HepG2 (cell line): ENCODE measurements at regions not wholly inside any gene's neighbourhood (a gene's known extent, or its start where the extent isn't known, plus 50 kb on each side); places are given as distances from the start of the nearest gene placed in this dataset.

ENCODE experiments used
- ATAC-seq: fragments of 200-7000 bp; cut with Tn5 transposase; 3 replicates; pipeline ENCODE4 v1.9.1; 2020; ENCODE audit warnings: mild to moderate bottlenecking, moderate library complexity
- BruUV-seq: library from RNA; stranded (reverse); fragments of 400-500 nt; replicated peaks from 2 replicates; lab custom pipeline; 2021; lab: Mats Ljungman, UMichigan
- CTCF ChIA-PET: fragments of 300-600 bp; formaldehyde crosslinking; extraction: SDS; loops from one replicate; lab custom pipeline; 2021; ENCODE audit warnings: low total read pairs, inconsistent platforms, low intra/inter-chr PET ratio; lab: Yijun Ruan, JAX
- POLR2A ChIA-PET: fragments of 350-600 bp; sonication (Branson Sonifier 250); formaldehyde crosslinking; loops from one replicate; lab custom pipeline; 2020; ENCODE audit warnings: antibody characterized with exemption, inconsistent platforms; lab: Yijun Ruan, JAX
- DNase-seq: peaks from one replicate; pipeline ENCODE4 v3.0.0-alpha.2; 2015; ENCODE audit warnings: low spot score
- FAIRE-seq: peaks from 3 replicates; lab custom pipeline; 2011; peaks lifted over from hg19 to GRCh38; lab: Jason Lieb, UNC
- H2AFZ ChIP-seq: one replicate; pipeline ENCODE4 v1.6.1; 2011; ENCODE audit warnings: low read length, inconsistent platforms
- H3K27ac ChIP-seq: fragments of 300-600 bp; 3 replicates; pipeline ENCODE4 v1.8.0; 2011; ENCODE audit warnings: mixed run types, mild to moderate bottlenecking, mixed read lengths, low read length, inconsistent platforms; ENCODE audit not compliant: insufficient read depth; ENCODE audit errors: extremely low read length
- H3K27me3 ChIP-seq, 2 experiments: fragments of 200-600 bp in 1 of 2; 2 replicates in 1 of 2; 3 replicates in 1 of 2; pipeline versions ENCODE4 v1.6.0 to v1.8.0; 2011; ENCODE audit warnings: low read length in 2 of 2, mild to moderate bottlenecking in 2 of 2, moderate library complexity in 2 of 2, inconsistent platforms in 1 of 2; ENCODE audit not compliant: insufficient read depth in 2 of 2, control insufficient read depth in 1 of 2
- H3K36me3 ChIP-seq, 2 experiments: fragments of 200-600 bp in 1 of 2; replicated peaks in 1 of 2; 2 replicates in 1 of 2; 3 replicates in 1 of 2; pipeline versions ENCODE4 v1.5.1 to v1.8.0; 2011; ENCODE audit warnings: low read length in 2 of 2, inconsistent platforms in 1 of 2; ENCODE audit not compliant: insufficient read depth in 2 of 2, control insufficient read depth in 1 of 2
- H3K4me1 ChIP-seq: 2 replicates; pipeline ENCODE4 v1.5.1; 2012; ENCODE audit warnings: low read length, inconsistent platforms; ENCODE audit not compliant: insufficient read depth
- H3K4me2 ChIP-seq: 2 replicates; pipeline ENCODE4 v1.6.0; 2011; ENCODE audit warnings: low read depth, low read length, inconsistent platforms
- H3K4me3 ChIP-seq, 3 experiments: fragments of 200-600 bp in 1 of 3; sonication (generic), shearing (Covaris generic) in 1 of 3; replicated peaks in 1 of 3; 2 replicates each; pipeline ENCODE4 v1.5.1; 2011 to 2016; ENCODE audit warnings: low read length in 3 of 3, inconsistent platforms in 2 of 3, low read depth in 2 of 3, mild to moderate bottlenecking in 2 of 3, control low read depth in 1 of 3, mixed read lengths in 1 of 3; ENCODE audit not compliant: insufficient read depth in 1 of 3
- H3K79me2 ChIP-seq: one replicate; pipeline ENCODE4 v1.6.1; 2011; ENCODE audit warnings: low read length, inconsistent platforms; ENCODE audit not compliant: insufficient read depth
- H3K9ac ChIP-seq: 2 replicates; pipeline ENCODE4 v1.6.0; 2011; ENCODE audit warnings: mild to moderate bottlenecking, low read depth, low read length, inconsistent platforms; ENCODE audit not compliant: insufficient read depth
- H3K9me3 ChIP-seq: 2 replicates; pipeline ENCODE4 v1.5.1; 2012; ENCODE audit warnings: mild to moderate bottlenecking, low read length
- H4K20me1 ChIP-seq: 2 replicates; pipeline ENCODE4 v1.6.0; 2011; ENCODE audit warnings: inconsistent platforms, mild to moderate bottlenecking, low read length, moderate library complexity; ENCODE audit not compliant: insufficient read depth
- CBX5 ChIP-seq: sonication (generic); formaldehyde crosslinking; IDR thresholded peaks from 2 replicates; pipeline ENCODE4 v1.4.0; 2020; ENCODE audit warnings: missing genetic modification reagents, borderline replicate concordance
- CEBPB ChIP-seq: IDR thresholded peaks from 2 replicates; pipeline ENCODE4 v1.6.1; 2011; ENCODE audit warnings: low read depth, low read length, improper control_type of control experiment, borderline replicate concordance
- GZF1 ChIP-seq: sonication (generic); formaldehyde crosslinking; IDR thresholded peaks from 2 replicates; pipeline ENCODE4 v1.5.1; 2020; ENCODE audit warnings: mild to moderate bottlenecking, missing genetic modification reagents
- HDAC6 ChIP-seq: fragments of 200-600 bp; sonication (generic); IDR thresholded peaks from 2 replicates; pipeline ENCODE4 v1.7.0; 2017; ENCODE audit warnings: mild to moderate bottlenecking, antibody characterized with exemption, low read length, low read depth
- ZNF850 ChIP-seq: sonication (generic); formaldehyde crosslinking; conservative IDR thresholded peaks from 2 replicates; pipeline ENCODE4 v1.9.0; 2021; ENCODE audit warnings: mild to moderate bottlenecking, missing genetic modification reagents
- ZNF891 ChIP-seq: sonication (generic); formaldehyde crosslinking; IDR thresholded peaks from 2 replicates; pipeline ENCODE4 v1.5.0; 2020; ENCODE audit warnings: mild to moderate bottlenecking, missing genetic modification reagents
- WGBS: methylation state at CpG from one replicate; pipeline ENCODE4 v1.1.6; 2017; ENCODE audit warnings: low lambda C conversion rate; 5-methylcytosine and 5-hydroxymethylcytosine counted together
- in situ Hi-C: cut with HindIII; loops from 2 replicates; pipeline ENCODE4 v1.10.0; 2017; ENCODE audit warnings: low pct_unique_long_range_greater_than_20kb; ENCODE audit not compliant: extremely low pct_ligation_motif_present
- intact Hi-C: fragments of 100-400 bp; cut with micrococcal nuclease; formaldehyde crosslinking; loops from one replicate; pipeline ENCODE4 v1.10.0; 2022; ENCODE audit not compliant: unreplicated experiment
- TF ChIP-seq, protein P1 (sequence below): sonication (generic); formaldehyde crosslinking; IDR thresholded peaks from 2 replicates; pipeline ENCODE4 v1.5.1; 2020; ENCODE audit warnings: mild to moderate bottlenecking, missing genetic modification reagents, moderate library complexity
- TF ChIP-seq, protein P2 (sequence below): fragments of 450-650 bp; IDR thresholded peaks from 2 replicates; pipeline ENCODE4 v1.6.1; 2016
- TF ChIP-seq, protein P3 (sequence below): sonication (generic); formaldehyde crosslinking; IDR thresholded peaks from 2 replicates; pipeline ENCODE4 v1.4.0; 2020; ENCODE audit warnings: mild to moderate bottlenecking, missing genetic modification reagents, borderline replicate concordance

DNA sequence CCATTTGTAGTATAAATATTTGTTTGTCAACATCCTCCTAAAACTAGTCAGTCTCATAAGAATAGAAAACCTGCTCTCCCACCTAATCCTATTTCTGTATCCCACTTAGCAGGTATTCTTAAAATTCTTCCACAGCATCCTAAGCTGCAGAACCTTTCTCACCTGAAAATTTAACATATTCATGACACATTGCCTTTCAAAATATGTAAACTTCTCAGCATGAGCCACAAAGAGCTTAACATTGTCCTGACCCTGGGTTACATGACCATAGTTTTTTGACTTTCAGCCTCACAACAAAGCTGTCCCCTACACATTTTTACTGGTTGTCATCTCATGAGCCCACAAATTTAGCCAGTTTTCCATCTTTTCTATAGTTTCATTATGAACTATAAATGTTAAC, 712.1 kb downstream of the LTN1 start (continued):
- TF ChIP-seq, protein P1, sequence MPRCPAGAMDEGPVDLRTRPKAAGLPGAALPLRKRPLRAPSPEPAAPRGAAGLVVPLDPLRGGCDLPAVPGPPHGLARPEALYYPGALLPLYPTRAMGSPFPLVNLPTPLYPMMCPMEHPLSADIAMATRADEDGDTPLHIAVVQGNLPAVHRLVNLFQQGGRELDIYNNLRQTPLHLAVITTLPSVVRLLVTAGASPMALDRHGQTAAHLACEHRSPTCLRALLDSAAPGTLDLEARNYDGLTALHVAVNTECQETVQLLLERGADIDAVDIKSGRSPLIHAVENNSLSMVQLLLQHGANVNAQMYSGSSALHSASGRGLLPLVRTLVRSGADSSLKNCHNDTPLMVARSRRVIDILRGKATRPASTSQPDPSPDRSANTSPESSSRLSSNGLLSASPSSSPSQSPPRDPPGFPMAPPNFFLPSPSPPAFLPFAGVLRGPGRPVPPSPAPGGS (CRISPR knock-in tag): no peak

DNA sequence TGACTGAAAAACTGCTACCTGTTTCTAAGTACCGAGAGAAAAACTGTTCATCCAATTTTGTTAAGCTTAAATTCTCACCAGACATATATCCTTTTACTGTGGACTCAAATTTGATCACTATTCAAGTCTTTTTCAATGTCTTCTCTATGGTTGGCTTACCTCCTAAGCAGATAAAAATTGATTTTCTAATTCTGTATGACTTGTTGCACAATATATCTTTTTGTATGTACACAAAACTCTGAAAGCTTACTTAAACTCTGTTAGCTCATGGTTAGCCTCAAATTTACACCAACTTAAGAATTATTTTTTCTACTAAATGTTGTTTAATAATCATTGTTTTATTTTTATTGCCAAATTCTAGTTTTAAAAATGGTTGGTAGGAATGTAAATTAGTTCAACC, 715.4 kb downstream of the LTN1 start:
- Histone ChIP-seq H3K4me1 (no peaks in the 10 kb centered on the region), H3K27ac (no peak overlapping the region), H3K79me2 (no peaks in the 10 kb centered on the region), H3K9me3 (peaks cover 67% of the 10 kb centered on the region), H3K36me3 (no peaks in the 10 kb centered on the region), H4K20me1 (no peaks in the 10 kb centered on the region), H3K9ac (no peak overlapping the region), H3K4me3 (no peak overlapping the region), H3K4me2 (no peak overlapping the region), H2AFZ (no peak overlapping the region), H3K27me3 (no peaks in the 10 kb centered on the region)
- peak; percentile 55; the same call in 1 of the 2 replicates for TF ChIP-seq CEBPB
- no peak for TF ChIP-seq CBX5 (CRISPR knock-in tag)
- BruUV-seq: no TSS peak
- ChIA-PET CTCF (no interaction called here), POLR2A (no interaction called here)
- intact Hi-C loops (no loop called here), in situ Hi-C loops (no loop called here)
- DNase-seq (no peak), ATAC-seq (no peak), FAIRE-seq (no peak)
- WGBS: 0% methylated on average over 1 of the region's 1 CpG

DNA sequence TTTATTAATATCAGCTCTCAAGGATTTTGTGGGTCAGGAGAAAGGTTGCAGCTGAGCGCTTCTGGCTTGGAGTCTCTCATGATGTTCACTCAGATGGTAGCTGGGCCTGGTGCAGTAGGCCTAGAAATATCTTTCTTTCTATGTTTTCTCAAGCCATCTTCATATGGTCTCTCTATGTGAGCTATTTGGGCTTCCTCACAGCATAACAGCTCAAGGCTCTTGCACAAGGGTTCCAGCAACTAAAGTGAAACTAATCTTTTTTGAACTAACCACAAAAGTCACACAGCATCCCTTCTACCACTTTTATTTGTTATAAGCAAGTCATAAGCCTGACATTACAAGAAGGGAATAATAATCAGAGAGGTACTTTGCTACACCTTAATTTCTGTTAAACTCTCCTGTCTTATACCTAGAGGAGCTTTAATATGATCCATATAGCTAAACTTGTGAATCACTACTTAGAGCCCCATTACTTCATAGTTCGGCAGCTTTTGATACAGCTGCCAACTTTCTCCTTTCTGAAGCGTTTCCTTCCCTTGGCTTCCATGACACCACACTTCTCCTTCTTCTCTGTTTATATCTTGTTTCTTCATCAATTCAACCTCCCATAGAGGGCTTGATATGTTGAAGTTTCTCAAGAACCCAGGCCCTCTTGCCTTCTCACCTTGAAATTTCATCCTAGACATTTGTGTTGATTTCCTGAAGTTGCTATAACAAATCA, 720.2 kb downstream of the LTN1 start:
- no peaks in the 10 kb centered on the region for H3K4me1 ChIP-seq
- H3K79me2 ChIP-seq: no peaks in the 10 kb centered on the region
- no peak overlapping the region for H3K27ac ChIP-seq
- FAIRE-seq: no peak
- H3K27me3 ChIP-seq: no peaks in the 10 kb centered on the region
- DNase-seq: no peak
- POLR2A ChIA-PET: no interaction called here
- no peak for TF ChIP-seq GZF1
- TF ChIP-seq HDAC6: no peak
- TF ChIP-seq, protein P2, sequence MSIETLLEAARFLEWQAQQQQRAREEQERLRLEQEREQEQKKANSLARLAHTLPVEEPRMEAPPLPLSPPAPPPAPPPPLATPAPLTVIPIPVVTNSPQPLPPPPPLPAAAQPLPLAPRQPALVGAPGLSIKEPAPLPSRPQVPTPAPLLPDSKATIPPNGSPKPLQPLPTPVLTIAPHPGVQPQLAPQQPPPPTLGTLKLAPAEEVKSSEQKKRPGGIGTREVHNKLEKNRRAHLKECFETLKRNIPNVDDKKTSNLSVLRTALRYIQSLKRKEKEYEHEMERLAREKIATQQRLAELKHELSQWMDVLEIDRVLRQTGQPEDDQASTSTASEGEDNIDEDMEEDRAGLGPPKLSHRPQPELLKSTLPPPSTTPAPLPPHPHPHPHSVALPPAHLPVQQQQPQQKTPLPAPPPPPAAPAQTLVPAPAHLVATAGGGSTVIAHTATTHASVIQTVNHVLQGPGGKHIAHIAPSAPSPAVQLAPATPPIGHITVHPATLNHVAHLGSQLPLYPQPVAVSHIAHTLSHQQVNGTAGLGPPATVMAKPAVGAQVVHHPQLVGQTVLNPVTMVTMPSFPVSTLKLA: no peak
- TF ChIP-seq ZNF850 (CRISPR knock-in tag): no peak
- TF ChIP-seq ZNF891 (CRISPR knock-in tag): no peak
- TF ChIP-seq, protein P3, sequence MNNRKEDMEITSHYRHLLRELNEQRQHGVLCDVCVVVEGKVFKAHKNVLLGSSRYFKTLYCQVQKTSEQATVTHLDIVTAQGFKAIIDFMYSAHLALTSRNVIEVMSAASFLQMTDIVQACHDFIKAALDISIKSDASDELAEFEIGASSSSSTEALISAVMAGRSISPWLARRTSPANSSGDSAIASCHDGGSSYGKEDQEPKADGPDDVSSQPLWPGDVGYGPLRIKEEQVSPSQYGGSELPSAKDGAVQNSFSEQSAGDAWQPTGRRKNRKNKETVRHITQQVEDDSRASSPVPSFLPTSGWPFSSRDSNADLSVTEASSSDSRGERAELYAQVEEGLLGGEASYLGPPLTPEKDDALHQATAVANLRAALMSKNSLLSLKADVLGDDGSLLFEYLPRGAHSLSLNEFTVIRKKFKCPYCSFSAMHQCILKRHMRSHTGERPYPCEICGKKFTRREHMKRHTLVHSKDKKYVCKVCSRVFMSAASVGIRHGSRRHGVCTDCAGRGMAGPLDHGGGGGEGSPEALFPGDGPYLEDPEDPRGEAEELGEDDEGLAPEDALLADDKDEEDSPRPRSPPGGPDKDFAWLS (CRISPR knock-in tag): no peak
- TF ChIP-seq, all 625 proteins: peak for 0
- Histone ChIP-seq H3K4me2 (no peak overlapping the region), H3K36me3 (no peaks in the 10 kb centered on the region), H4K20me1 (no peaks in the 10 kb centered on the region), H3K4me3 (no peak overlapping the region), H3K9ac (no peak overlapping the region), H3K9me3 (peaks cover 82% of the 10 kb centered on the region), H2AFZ (no peak overlapping the region)
- CTCF ChIA-PET: no interaction called here
- in situ Hi-C loops: no loop called here
- 55% methylated on average over 3 of the region's 3 CpGs for WGBS
- ATAC-seq: no peak
- intact Hi-C loops: no loop called here
- no TSS peak for BruUV-seq
